Ovary (tissue), 7 donors: ENCODE measurements at regions not wholly inside any gene's neighbourhood (a gene's known extent, or its start where the extent isn't known, plus 50 kb on each side); places are given as distances from the start of the nearest gene placed in this dataset.

ENCODE experiments used
- DNase-seq, 5 donors: peaks; one replicate each; pipeline ENCODE4 v3.0.0-alpha.2; 2019 to 2020
- H3K27ac ChIP-seq, 2 donors: fragments of 200-600 bp; one replicate each; pipeline versions ENCODE4 v1.5.1 to v1.8.0; 2019 to 2022
- H3K27me3 ChIP-seq: fragments of 200-600 bp; one replicate; pipeline ENCODE4 v1.8.0; 2022
- H3K36me3 ChIP-seq: fragments of 200-600 bp; sonication (generic); one replicate; pipeline ENCODE4 v1.5.1; 2019
- H3K4me1 ChIP-seq: one replicate; pipeline ENCODE4 v1.8.1; 2013; ENCODE audit warnings: mild to moderate bottlenecking, moderate library complexity; ENCODE audit not compliant: insufficient read depth
- H3K4me3 ChIP-seq: fragments of 200-600 bp; sonication (generic); one replicate; pipeline ENCODE4 v1.5.1; 2017
- H3K9me3 ChIP-seq, 2 donors: fragments of 200-600 bp in 1 of 2; sonication (generic) in 1 of 2; one replicate each; pipeline versions ENCODE4 v1.5.1 to v1.8.1; 2013 to 2019; ENCODE audit warnings: mild to moderate bottlenecking in 1 of 2, moderate library complexity in 1 of 2
- CTCF ChIP-seq, 3 donors: fragments of 450-650 bp in 2 of 3; fragments of 200-600 bp in 1 of 3; IDR thresholded peaks; one replicate each; pipeline versions ENCODE4 v1.5.1 to v1.8.0; 2016 to 2022; ENCODE audit warnings: antibody characterized with exemption in 3 of 3, mild to moderate bottlenecking in 1 of 3
- EP300 ChIP-seq: sonication (generic); formaldehyde crosslinking; IDR thresholded peaks from one replicate; pipeline ENCODE4 v1.6.1; 2017; ENCODE audit warnings: antibody characterized with exemption
- POLR2A ChIP-seq: fragments of 450-650 bp; IDR thresholded peaks from one replicate; pipeline ENCODE4 v1.6.1; 2017; ENCODE audit warnings: antibody characterized with exemption, mild to moderate bottlenecking, moderate library complexity
- WGBS, 3 donors: extraction: QIAGEN DNeasy Blood & Tissue Kit in 1 of 3; methylation state at CpG; one replicate each; pipeline versions ENCODE4 v1.1.5 to v1.1.7; 2013 to 2017; 5-methylcytosine and 5-hydroxymethylcytosine counted together
- intact Hi-C, 4 donors: fragments of 100-400 bp; cut with DNase I; formaldehyde crosslinking; loops; one replicate each; pipeline versions ENCODE4 v1.11.0 to v1.15.1; 2022 to 2023
- donor health status: DM: no; HTN: no; CAD: no; lungs with moderate emphysema.
- donor health status: DM: no; HTN: no; CAD: no.
- donor health status: Bipolar disorder and iron deficiency.
- donor health status: DM: no; HTN: no; CAD: no.
- donor health status: DM: yes; HTN: yes; CAD: no.

GRCh38 chr18:77650799-77651385 is 401.2 kb downstream of the GALR1 start:
- peak; percentile 35 to 78 (median 61) for DNase-seq
- no peaks in the 10 kb centered on the region for H3K9me3 ChIP-seq
- no peak overlapping the region for H3K27ac ChIP-seq
- H3K27me3 ChIP-seq: no peaks in the 10 kb centered on the region
- H3K4me1 ChIP-seq: no peaks in the 10 kb centered on the region
- no peaks in the 10 kb centered on the region for H3K36me3 ChIP-seq
- TF ChIP-seq CTCF (IDR thresholded peaks at IDR 0.05) (peak in 2 of 3 donors; percentile 30 to 51), POLR2A (no peak)
- intact Hi-C loops: no loop called here
- H3K4me3 ChIP-seq: no peak overlapping the region
- WGBS, 3 donors: 5 to 8% (median 7%) methylated on average over 28 of the region's 28 CpGs

GRCh38 chr18:77651441-77651840 is 401.8 kb downstream of the GALR1 start:
- no peak for TF ChIP-seq POLR2A
- TF ChIP-seq CTCF (IDR thresholded peaks at IDR 0.05): no peak
- TF ChIP-seq EP300: no peak
- WGBS, 3 donors: 74 to 90% (median 77%) methylated on average over 13 of the region's 13 CpGs
- no peaks in the 10 kb centered on the region for H3K4me1 ChIP-seq
- DNase-seq: no peak
- no peaks in the 10 kb centered on the region for H3K36me3 ChIP-seq
- intact Hi-C loops: no loop called here
- H3K9me3 ChIP-seq: no peaks in the 10 kb centered on the region
- no peak overlapping the region for H3K27ac ChIP-seq
- H3K27me3 ChIP-seq: no peaks in the 10 kb centered on the region
- H3K4me3 ChIP-seq: no peak overlapping the region

- no peaks in the 10 kb centered on the region for H3K27me3 ChIP-seq
- no peaks in the 10 kb centered on the region for H3K4me1 ChIP-seq
- H3K9me3 ChIP-seq: no peaks in the 10 kb centered on the region
- no peak overlapping the region for H3K4me3 ChIP-seq
- TF ChIP-seq POLR2A (no peak), CTCF (IDR thresholded peaks at IDR 0.05) (no peak), EP300 (no peak)
- intact Hi-C loops: no loop called here
- H3K27ac ChIP-seq: no peak overlapping the region
- H3K36me3 ChIP-seq: no peaks in the 10 kb centered on the region
- DNase-seq: no peak
- WGBS, 3 donors: 82 to 90% (median 90%) methylated on average over 12 of the region's 12 CpGs
Measured at GRCh38 chr18:77653792-77654191, 404.1 kb downstream of the GALR1 start.

GRCh38 chr18:77654302-77654701 is 404.7 kb downstream of the GALR1 start:
- H3K27ac ChIP-seq: no peak overlapping the region
- TF ChIP-seq POLR2A: no peak
- no peaks in the 10 kb centered on the region for H3K9me3 ChIP-seq
- no peak for DNase-seq
- intact Hi-C loops: no loop called here
- H3K27me3 ChIP-seq: no peaks in the 10 kb centered on the region
- 80 to 84% (median 82%) methylated on average over 5 of the region's 5 CpGs for WGBS, 3 donors
- no peak overlapping the region for H3K4me3 ChIP-seq
- H3K4me1 ChIP-seq: no peaks in the 10 kb centered on the region
- no peaks in the 10 kb centered on the region for H3K36me3 ChIP-seq

- Histone ChIP-seq H3K27ac (no peak overlapping the region), H3K4me1 (no peaks in the 10 kb centered on the region), H3K27me3 (no peaks in the 10 kb centered on the region), H3K36me3 (no peaks in the 10 kb centered on the region), H3K4me3 (no peak overlapping the region), H3K9me3 (no peaks in the 10 kb centered on the region)
- no peak for DNase-seq
- intact Hi-C loops: no loop called here
- WGBS, 3 donors: 79 to 84% (median 80%) methylated on average over 31 of the region's 31 CpGs
- TF ChIP-seq POLR2A: no peak
- no peak for TF ChIP-seq EP300
Measured at GRCh38 chr18:77657651-77658298, 408.1 kb downstream of the GALR1 start.
